GM10266 (cell line): ENCODE measurements at regions not wholly inside any gene's neighbourhood (a gene's known extent, or its start where the extent isn't known, plus 50 kb on each side); places are given as distances from the start of the nearest gene placed in this dataset.

ENCODE experiments used
- DNase-seq: peaks from one replicate; pipeline ENCODE4 v3.0.0; 2012; ENCODE audit errors: extremely low spot score
- TF ChIP-seq, protein P1 (sequence below): IDR thresholded peaks from 2 replicates; pipeline ENCODE4 v1.5.1; 2012; ENCODE audit warnings: mild to moderate bottlenecking, low read depth; ENCODE audit not compliant: control insufficient read depth, insufficient read depth; ENCODE audit errors: missing control alignments

DNA sequence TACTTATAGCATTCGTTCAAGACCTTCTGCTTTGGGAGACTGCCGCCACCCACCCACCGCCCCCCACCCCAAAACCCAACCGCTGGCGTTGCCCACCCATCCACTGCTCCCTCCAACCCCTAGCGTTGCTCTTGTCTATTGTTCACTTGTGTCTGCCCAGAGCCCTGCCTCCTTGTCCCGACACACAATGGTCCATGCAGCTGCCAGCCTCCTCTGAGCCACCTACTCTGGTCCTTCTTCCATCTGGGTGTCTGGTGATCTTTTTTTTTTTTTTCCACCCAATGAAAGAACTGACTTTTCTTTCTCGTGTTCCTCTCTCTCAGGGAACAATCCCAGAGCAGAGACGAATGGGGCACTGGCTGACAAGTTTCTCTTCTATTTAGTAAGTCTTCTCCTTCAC lies 256.0 kb upstream of the SESN3 start:
- TF ChIP-seq, protein P1, sequence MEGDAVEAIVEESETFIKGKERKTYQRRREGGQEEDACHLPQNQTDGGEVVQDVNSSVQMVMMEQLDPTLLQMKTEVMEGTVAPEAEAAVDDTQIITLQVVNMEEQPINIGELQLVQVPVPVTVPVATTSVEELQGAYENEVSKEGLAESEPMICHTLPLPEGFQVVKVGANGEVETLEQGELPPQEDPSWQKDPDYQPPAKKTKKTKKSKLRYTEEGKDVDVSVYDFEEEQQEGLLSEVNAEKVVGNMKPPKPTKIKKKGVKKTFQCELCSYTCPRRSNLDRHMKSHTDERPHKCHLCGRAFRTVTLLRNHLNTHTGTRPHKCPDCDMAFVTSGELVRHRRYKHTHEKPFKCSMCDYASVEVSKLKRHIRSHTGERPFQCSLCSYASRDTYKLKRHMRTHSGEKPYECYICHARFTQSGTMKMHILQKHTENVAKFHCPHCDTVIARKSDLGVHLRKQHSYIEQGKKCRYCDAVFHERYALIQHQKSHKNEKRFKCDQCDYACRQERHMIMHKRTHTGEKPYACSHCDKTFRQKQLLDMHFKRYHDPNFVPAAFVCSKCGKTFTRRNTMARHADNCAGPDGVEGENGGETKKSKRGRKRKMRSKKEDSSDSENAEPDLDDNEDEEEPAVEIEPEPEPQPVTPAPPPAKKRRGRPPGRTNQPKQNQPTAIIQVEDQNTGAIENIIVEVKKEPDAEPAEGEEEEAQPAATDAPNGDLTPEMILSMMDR = no peak
- no peak for DNase-seq

DNA sequence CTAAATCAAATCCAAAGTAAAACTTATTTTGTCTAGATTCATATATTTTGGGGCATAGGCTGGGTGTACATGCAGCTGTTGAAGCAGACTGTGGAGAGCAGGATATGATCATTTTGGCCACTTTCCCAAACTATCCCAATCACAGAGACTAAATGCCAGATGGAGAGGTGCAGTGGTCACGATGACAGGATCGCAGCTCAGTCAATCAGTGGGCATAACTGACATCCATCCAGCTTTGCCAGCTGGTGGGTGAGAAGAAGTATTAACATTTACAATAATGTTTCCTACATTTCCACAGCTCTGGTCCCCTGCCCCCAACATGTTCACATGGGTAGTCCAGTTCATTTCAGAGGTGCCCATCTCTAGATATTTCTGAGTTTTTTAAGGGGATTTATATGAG lies 255.5 kb upstream of the SESN3 start:
- DNase-seq = no peak
- TF ChIP-seq, protein P1 = no peak

DNA sequence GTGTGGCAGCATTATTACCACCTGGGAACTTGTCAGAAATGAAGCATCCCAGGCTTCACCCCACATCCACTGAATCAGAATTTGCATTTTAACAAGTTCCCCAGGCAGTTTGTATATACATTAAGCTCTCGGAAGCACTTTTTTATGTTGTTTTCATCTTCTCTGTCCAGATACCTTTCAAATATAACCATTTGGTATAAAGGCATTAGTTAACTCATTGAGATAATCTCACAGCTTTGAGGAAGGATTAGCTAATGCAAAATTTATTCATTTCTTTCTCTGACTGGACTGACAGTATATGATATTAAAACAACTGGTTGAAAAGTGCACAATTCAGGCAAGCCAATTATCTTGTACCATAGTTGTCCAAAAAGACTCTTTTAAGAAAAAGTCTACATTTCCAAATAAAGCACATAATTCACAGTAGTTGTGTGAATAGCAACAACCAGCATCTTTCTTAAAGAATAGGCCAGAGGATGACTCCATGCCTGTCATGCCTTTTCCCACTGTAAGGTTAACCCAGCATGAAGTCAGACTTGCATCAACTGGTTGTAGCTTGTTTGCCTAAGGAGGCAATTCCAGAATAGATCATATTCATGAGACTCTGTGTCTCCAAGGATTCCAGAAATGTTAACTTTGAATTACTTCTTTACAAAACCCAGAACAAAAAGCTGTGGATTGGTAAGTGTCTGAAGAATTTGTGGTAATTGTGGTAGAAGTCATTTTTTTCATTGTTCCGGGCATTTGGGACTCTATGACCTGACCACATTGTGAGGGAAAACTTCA lies 254.3 kb upstream of the SESN3 start:
- TF ChIP-seq, protein P1 = no peak
- DNase-seq = no peak

DNA sequence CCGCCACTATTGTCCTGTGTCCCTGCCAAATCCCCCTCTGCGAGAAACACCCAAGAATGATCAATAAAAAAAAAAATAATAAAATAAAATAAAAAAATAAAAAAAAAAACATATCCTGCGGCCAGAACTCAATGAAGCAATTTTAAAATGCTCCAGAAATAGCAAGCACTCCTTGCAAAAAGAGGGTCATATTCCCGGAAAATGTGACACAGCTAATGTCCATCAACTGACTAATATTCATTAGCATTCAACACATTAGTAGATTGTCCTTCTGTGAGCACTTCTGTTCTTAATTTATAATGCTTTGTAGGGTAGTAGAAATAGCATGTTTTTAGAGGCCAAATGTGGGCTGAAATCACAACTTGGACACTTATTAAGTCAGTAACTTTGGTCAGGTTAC lies 252.3 kb upstream of the SESN3 start:
- TF ChIP-seq, protein P1 = no peak
- DNase-seq = no peak

DNA sequence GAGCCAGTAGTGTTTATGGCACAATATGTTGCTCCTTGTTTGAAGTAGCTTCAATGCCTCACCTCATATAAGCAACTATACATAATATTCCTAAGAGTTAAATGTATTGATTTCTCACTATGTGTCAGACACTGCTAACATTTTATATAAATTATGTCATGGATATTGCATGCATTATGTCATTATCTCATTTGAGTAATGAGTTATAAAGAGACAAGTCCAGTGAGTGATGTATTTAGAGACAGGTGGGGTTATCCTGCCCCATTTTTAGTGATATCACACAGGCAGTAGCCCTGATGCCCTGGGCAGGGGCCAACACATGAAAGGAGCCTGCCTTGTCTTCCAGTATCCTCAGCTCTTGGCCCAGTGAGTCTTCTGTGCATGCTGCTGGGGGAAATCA lies 247.0 kb upstream of the SESN3 start:
- TF ChIP-seq, protein P1 = no peak
- DNase-seq = no peak

DNA sequence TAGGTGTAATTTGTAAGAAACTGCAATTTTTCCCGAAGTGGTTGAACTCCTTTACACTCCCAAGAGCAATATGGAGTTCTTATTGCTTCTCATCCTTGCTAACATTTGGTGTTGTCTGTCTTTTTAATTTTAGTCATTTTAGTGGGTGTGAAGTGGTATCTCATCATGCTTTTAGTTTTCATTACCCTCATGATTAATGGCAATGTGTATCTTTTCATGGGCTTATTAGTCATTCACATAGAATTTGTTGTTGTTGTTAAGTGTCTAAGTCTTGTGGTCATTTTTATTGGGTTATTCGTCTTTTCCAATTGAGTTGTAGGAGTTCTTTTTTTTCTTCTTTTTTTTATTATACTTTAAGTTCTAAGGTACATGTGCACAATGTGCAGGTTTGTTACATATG lies 238.3 kb upstream of the SESN3 start:
- TF ChIP-seq, protein P1 = no peak
- DNase-seq = no peak

DNA sequence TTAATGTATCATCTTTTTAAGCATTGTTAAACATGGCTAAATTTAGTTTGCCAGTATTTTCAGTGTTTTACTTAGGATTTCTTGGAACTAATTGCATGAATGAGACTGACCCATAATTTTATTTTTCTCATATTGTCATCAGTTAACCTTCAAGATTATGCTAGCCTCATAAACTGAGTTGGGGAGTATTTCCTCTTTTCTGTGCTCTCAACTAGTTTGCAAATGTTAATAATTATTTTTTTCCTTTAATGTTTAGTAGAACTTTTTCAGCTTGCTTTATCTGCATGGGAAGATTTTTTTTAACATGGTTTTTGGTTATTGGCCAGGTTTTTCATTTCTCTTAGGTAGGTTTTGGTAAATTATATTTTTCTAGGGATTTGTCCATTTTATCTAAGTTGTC lies 235.4 kb upstream of the SESN3 start:
- TF ChIP-seq, protein P1 = no peak

More for the DNA sequence above, 235.4 kb upstream of the SESN3 start:
- no peak for DNase-seq
